ENCODE measurements at regions not wholly inside any gene's neighbourhood (a gene's known extent, or its start where the extent isn't known, plus 50 kb on each side); places are given as distances from the start of the nearest gene placed in this dataset.

DNA sequence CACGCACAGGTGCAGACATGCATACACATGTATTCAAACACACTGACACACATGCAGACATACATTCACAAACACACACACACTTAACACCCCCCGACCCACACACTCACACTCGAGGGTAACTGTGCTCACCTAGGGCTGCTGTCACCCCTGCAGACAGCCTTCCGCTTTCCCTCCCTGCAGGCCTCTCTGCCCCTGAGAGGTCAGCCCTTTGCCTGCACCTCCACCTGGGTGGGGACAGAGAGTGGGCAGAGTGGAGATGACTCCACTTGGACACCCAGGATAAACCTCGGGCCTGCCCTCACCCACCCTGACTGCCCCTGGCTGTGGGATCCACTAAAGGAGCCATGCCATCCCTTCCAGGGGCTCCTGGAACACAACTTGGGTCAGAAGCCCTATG is 264.3 kb downstream of the PTPRU start:
- no peak for TF ChIP-seq EZH2 (IDR thresholded peaks at IDR 0.05; ENCODE audit: insufficient read depth, low read length)
- TF ChIP-seq, protein P1, sequence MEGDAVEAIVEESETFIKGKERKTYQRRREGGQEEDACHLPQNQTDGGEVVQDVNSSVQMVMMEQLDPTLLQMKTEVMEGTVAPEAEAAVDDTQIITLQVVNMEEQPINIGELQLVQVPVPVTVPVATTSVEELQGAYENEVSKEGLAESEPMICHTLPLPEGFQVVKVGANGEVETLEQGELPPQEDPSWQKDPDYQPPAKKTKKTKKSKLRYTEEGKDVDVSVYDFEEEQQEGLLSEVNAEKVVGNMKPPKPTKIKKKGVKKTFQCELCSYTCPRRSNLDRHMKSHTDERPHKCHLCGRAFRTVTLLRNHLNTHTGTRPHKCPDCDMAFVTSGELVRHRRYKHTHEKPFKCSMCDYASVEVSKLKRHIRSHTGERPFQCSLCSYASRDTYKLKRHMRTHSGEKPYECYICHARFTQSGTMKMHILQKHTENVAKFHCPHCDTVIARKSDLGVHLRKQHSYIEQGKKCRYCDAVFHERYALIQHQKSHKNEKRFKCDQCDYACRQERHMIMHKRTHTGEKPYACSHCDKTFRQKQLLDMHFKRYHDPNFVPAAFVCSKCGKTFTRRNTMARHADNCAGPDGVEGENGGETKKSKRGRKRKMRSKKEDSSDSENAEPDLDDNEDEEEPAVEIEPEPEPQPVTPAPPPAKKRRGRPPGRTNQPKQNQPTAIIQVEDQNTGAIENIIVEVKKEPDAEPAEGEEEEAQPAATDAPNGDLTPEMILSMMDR (IDR thresholded peaks at IDR 0.05; ENCODE audit: insufficient read depth, low read depth, low read length): no peak
